ENCODE measurements at regions not wholly inside any gene's neighbourhood (a gene's known extent, or its start where the extent isn't known, plus 50 kb on each side); places are given as distances from the start of the nearest gene placed in this dataset.

GRCh38 chr3:27945229-27945628 lies 223.1 kb upstream of the EOMES start:
- DNase-seq = no peak

DNA sequence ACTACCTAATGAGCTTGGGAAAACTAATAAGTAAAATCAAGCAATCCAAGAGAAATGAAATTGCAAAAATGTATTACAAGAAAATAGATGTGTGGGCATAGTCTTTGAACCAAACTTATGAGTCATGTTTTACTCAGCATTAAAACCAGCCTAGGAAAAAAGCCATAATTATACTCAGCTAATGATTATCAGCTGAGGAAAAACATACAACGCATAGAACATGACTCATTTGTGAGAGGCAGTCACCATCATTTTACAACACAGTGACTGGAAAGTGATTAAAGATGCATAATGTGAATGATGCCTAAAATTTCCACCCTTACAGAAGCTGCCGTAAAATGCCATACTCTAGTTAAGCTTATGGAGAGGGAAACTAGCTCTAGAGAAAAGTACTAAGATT lies 238.0 kb upstream of the EOMES start:
- peak; percentile 42 for DNase-seq

GRCh38 chr3:27963519-27963918 lies 241.4 kb upstream of the EOMES start:
- no peak for DNase-seq

- no peak for DNase-seq
These were observed 249.5 kb upstream of the EOMES start for GRCh38 chr3:27971600-27971999.

DNA sequence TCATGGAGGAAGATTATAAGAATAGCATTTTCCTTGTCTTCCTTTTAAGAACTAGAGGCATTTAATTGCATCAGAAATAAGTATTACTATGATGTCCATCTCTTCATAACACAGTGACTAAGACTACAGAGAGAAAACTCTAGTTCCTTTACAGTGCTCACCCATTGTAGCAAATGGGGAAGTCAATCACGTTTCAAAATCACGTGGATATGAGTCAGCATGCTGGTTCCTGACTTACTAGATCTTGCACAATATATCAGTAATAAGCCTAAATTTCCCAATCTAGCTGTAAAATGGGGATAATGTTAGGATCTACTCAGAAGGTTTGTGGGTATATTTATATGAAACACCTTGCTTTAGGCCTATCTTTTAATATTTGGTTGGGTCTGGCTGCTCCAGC lies 254.8 kb upstream of the EOMES start:
- DNase-seq = peak; percentile 17

DNA sequence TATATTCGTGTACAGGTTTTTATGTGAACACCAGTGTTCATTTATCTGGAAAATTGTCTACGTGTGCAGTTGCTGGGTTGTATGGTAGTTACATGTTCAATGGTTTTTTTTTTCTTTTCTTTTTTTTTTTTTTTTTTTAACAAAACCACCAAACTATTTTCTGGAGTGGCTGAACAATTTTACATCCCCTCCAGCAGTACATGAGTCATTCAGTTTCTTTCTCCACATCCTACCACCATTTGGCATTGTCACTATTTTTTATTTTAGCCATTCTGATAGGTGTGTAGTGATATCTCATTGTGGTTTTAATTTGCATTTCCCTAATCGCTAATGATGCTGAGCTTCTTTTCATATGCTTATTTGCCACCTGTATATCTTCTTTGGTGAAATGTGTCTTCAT lies 256.3 kb upstream of the EOMES start:
- DNase-seq = no peak

- DNase-seq = no peak
These were observed 255.9 kb upstream of the CMC1 start for GRCh38 chr3:27985369-27986035.

GRCh38 chr3:27986234-27986879 lies 255.1 kb upstream of the CMC1 start:
- no peak for DNase-seq

DNA sequence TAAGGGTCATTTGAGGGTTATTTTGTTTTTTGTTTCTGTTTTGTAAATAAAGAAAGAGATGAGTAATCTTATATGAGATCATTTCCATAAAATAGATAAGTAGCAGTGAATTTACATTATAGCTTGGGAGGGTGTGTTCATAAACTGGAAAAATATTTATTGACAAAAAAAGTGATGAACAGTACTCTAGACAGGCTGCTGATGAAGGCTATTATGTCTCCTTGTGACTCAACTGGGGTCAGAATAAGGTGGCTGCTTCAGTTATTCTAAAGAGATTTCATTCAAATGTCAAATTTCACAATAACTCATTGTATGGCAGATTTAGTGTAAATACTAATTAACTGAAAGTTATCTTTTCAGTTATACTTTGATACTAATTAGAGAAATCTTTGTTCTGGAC lies 251.1 kb upstream of the CMC1 start:
- DNase-seq = no peak

DNA sequence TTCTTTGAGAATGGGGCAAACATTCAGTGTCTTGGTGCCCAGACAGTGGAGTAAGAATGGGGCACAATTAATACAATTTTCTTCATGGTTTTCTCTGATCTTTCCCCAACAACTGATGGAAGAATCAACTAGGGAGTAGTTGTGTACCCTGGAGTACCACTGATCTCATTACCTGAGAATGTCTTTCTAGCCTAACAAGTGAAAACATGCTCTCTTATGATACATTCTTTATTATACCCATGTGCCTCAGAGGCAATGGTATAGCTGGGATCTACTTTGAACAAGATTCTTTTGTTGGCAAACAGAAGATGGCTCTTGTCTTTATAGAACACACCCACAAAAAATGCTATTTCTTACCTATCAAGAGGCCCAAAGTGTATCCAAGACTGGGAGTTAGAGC lies 250.6 kb upstream of the CMC1 start:
- no peak for DNase-seq

DNA sequence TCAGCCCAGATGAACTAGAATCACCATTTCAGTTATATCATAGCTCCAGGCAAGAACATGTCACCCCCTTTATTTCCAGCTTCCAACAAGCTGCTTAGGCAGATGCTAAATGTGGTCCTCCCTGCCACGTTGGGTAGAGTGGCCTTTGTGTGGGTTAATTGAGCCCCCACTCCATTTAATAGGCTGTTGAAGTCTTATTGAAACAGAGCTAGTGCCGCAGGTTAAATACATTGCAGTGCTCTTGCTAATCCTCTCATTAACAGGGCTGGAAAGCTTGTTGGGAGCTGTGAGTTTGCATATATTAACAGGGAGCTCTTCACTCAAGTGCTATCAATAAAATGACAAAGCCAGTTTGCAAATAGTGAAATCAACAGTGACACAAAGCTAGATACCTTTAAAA lies 248.4 kb upstream of the CMC1 start:
- DNase-seq = no peak

- no peak for DNase-seq
These were observed 240.8 kb upstream of the CMC1 start for GRCh38 chr3:28000608-28001007.

- no peak for DNase-seq
These were observed 233.2 kb upstream of the CMC1 start for GRCh38 chr3:28008235-28008634.

- no peak for DNase-seq
These were observed 228.6 kb upstream of the CMC1 start for GRCh38 chr3:28012830-28013229.

DNA sequence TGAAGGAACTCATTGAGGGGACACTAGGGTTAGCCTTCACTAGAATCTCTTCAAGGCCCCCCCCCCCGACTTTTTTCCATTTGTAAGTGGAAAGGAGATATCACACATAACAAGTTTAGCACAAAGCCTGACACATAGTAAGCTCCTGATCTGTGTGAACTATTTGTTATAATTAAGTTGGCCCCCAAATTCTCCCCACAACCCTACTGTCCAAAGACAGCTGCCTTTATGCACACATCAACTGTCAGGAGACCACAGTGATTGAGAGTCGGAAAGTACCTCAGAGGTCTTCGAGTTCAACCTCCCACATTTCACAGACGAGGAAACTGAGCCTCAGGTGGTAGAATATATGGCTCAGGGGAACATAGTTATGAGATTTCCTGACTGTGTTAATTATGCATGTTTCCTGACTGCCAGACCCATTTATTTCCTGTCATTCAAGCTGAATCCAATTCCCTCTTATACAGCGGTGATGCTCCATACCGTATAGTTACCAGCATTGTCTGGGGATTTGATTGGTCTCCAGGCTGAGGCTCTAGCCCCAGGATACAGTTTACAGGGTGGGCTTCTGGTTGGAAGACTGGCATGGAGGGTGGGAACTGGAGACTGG lies 227.4 kb upstream of the CMC1 start:
- DNase-seq = no peak

DNA sequence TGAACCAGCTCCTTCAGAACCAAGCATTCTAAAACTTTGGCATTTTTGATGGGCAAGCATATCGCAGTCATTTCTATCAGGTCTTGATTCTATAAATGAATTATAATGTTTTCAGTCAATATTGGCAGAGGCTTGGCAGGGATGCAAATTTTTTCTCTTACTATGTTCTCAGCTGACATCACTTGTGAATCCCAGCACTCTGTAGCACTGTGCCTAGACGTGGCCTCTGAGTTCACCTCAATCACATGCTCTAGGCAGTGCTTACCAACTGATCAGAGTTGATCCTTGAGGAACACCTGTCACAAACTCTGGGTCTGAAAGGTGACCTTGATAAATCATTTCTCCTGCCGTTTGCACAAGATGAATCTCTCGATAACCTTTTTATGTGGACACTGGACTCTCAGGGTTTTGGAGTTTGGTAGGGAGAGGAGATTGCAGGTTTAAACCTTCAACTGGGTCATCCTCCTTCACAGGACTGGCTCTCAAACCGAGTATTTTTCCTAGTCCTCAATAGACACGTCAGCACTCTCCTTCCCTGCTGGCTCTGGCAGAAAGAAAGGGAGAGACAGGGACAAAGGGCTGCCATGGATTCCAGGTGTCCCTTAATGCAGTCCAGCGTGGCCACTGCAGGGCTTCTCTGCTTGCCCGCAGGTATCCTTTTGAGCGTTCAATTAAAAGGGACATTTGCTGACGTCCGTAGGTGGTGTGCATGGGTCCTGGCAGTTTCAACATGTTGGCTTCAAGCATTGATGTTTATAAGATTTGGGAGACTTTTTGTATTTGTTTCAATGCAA lies 222.3 kb upstream of the CMC1 start:
- no peak for DNase-seq

DNA sequence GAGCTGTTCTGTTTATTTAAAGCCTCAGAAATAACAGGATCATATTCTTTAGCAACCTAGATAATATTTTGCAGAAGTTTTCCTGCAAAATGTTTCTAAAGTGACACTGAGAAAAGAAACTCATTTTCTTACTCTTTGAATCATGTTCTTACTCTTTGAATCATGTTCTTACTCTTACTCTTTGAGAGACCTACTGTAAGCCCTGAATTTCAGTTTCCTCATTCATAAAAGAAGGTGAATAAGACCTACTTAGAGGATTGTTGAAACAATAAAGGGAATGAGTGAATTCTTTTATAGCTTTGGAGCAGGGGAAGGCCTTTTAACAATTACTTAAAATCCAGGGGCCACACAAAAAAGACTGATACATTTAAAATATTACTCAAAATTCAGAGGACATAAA lies 221.7 kb upstream of the CMC1 start:
- no peak for DNase-seq

DNA sequence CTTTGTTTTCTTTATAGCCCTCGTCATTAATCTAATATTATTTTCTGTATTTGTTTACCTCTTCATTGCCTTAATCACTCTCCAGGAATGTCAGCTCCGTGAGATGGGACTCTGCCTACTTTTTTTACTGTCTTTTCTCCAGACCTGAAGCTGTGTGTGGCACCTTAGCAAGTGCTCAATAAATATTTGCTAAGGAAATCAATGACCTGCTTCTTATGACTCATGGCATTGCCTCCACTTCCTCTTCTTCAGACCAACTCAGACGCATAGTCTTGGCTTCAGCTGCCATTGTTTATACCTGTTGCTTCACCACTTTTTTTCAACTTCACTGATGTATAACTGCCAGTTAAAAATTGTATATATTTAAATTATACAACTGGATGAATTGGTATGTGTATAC lies 218.5 kb upstream of the CMC1 start:
- DNase-seq = no peak

- no peak for DNase-seq
These were observed 212.9 kb upstream of the CMC1 start for GRCh38 chr3:28028554-28028953.

- no peak for DNase-seq
These were observed 208.2 kb upstream of the CMC1 start for GRCh38 chr3:28033059-28033784.

DNA sequence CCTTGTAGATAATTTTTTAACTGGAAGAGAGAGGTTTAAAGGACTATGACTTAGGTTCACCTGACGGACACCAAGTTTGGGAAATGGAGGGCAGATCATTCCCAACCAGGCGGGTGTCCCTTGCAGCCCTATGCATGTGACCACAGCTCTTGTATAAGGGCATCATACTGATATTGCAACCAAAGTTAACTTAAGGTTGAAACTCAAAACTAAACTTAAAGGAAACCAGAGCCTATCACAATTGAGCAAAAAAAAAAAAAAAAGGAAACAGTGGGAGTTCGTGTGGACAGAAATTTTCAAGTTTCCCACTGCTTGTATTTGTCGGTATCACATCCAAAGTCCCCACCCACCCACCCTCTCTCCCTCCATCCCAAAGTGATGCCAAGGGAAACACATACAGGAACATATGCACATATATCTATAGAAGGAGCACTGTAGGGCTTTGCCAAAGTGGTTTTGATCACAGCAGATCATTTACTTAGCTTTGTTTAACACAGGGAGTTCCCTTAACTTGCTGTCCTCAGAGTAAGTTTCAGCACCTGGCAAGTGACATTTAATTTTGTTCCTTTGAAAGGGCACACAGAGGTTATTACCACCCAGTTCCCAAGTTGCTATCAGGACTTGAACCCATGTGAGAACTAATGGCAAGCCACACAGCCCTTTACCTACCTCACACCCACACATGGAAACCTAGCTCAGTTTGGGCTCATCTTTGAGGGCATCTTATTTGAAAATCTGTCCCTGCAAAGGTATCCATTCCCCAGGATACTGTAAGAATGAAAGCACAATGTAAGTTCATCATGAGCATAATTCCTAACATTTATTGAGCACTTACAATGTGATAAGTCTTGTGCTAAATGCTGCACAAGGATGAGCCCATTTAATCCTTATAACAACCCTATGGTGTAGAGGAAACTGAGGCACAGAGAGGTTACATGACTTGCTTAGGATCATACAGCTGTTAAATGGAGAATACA lies 204.5 kb upstream of the CMC1 start:
- DNase-seq = no peak

DNA sequence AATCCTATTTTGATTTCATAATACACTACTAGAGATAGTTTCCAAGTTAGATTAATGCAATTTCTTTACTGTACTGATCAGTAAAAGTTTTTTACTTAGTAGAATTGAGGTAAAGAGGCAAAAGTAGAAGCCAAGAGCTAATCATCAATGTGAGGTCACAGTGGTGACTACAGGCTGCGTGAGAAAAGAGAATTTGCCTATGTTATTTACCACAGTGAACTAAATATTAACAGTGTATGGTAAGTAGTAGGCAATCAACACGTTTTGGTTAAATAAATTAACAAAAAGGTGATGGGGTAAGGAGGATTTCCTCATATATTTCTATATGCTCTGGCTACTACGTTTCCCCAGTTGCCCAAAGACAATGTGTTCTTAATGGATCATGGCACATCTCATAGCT lies 202.2 kb upstream of the CMC1 start:
- DNase-seq = no peak

Data from fibroblast of upper back skin (primary cell).